T-helper 9 cell (primary cell): ENCODE measurements at regions not wholly inside any gene's neighbourhood (a gene's known extent, or its start where the extent isn't known, plus 50 kb on each side); places are given as distances from the start of the nearest gene placed in this dataset.

Experiments
- DNase-seq: peaks from one replicate; pipeline ENCODE4 v3.0.0-alpha.2; 2020

GRCh38 chr6:87847135-87847829, 145.2 kb upstream of the AKIRIN2 start:
- DNase-seq = no peak

GRCh38 chr6:87846434-87846833, 144.4 kb upstream of the AKIRIN2 start:
- no peak for DNase-seq

DNA sequence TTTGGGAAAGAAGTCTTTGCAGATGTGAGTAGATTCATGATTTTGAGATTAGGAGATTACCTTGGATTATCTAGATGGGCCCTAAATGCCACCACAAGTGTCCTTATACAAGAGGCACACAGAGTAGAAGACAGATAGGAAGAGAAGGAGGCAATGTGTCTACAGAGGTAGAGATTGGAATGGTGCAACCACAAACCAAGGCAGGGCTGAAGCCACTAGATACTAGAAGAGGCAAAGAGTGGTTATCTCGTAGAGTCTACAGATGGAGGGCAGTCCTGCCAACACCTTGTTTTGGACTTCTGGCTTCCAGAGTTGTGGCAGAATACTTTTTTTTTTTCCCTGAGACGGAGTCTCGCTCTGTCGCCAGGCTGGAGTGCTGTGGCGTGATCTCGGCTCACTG, 138.3 kb upstream of the AKIRIN2 start:
- no peak for DNase-seq

DNA sequence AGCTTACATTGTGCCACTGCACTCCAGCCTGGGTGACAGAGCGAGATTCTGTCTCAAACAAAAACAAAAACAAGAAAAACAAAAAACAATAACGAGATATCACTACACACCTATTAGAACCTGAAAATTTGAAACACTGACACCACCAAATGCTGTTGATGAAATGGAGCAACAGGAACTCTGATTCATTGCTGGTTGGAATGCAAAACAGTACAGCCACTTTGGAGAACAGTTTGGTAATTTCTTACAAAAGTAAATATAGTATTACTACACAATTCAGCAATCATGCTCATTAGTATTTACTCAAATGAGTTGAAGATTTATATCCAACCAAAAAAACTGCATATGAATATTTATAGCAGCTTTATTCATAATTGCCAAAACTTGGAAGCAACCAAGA, 135.8 kb upstream of the AKIRIN2 start:
- no peak for DNase-seq

GRCh38 chr6:87837444-87837843, 135.4 kb upstream of the AKIRIN2 start:
- DNase-seq = no peak

DNA sequence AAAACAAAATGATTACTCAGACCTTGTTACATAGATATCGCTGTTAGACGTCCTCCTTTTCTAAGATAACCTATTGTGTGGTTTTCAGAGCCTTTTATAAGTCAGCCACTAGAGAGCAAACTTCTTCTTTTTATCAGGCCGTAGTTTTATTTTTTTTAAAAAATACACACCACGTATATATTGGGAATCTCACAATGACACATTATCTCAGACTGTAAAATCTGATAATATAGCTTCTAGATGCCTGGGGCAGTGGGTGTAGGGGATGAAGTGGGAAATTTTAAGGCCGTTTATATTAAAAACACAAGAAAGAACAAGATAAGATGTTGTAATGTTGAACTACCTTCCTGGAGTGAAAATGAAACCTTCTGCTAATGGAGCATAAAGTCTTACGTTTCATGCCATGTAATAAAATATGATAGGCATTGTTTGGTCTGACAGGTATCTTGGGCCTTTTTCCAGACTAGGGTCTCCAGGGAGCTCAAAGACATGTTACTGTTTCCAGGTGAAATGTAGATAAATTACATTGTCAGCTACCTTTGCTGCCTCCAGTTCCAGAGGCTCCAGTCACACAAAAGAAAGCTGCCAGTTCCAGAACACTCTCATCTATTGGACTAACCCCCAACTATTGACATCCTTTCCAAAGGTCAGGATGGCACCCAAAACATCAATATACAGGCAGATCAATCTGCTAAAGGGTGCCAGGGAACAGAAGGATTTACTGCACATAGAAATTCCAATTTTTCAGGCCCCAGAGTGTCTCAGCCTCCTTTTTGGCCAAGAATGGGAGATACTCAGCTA, 130.2 kb upstream of the AKIRIN2 start:
- DNase-seq = no peak

GRCh38 chr6:87830907-87831306, 128.9 kb upstream of the AKIRIN2 start:
- no peak for DNase-seq

DNA sequence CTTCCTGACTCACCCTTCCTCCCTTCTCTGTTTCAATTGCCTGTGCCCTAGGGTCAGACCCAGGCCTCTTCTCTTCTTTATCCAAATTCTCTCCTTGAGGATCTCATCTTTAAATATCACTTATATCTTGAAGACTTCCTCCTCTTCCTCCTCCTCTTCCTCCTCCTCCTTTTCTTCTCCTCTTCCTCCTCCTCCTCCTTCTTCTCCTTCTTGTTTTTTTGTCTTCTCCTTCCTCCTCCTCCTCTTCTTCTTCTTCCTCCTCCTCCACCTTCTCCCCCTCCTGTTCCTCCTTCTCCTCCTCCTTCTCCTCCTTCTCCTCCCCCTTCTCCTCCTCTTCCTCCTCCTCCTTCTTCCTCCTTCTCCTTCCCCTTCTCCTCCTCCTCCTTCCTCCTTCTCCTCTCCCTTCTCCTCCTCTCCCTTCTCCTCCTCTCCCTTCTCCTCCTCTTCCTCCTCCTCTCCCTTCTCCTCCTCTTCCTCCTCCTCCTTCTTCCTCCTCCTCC, 127.6 kb upstream of the AKIRIN2 start:
- DNase-seq = no peak

GRCh38 chr6:87828044-87828443, 126.0 kb upstream of the AKIRIN2 start:
- no peak for DNase-seq

- no peak for DNase-seq
These were observed 125.3 kb upstream of the AKIRIN2 start for GRCh38 chr6:87827346-87827745.

- DNase-seq = no peak
These were observed 124.4 kb upstream of the AKIRIN2 start for GRCh38 chr6:87826424-87826823.

DNA sequence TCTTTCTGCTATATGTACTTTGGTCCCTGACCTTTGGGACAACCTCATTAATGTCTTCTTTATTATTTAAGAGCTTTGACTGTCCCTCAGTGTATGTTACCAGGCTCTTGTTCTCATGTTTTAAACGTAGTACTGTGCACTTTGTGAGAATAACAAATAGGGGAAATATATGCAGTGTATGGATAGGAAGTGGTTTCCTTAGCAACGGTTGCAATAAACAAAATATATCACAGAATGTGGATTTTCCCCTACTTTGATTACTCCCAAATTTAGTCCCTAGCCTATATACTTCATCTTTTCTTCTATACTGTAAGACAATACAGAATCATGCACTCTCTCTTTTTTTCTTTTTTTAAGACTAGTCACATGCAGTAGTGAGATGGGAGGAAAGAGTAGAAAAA, 123.8 kb upstream of the AKIRIN2 start:
- no peak for DNase-seq

DNA sequence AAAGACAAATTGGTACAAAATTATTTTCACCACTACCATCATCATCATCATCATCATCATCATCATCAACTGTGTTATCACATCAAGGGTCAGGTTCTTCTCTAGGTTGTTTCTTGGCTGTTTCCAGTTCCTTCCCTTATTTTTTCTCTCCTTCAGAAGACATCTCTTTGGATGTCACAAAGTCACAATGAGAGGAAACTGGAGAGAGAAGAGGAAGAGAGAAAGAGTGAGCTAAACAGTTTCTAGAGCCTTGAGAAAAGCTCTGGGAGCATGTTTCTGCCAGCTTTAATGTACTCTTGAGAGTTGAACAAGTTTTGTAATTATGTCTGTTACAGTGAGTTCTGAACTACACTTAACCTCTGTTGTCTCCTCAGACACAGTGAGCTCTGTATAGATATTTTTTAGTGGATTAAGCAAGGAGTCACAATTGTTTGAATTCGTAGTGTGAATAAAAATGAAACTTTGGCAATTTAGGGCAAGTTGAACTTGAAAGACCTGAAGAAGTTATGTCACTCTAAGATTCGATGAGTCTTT, 123.0 kb upstream of the AKIRIN2 start:
- DNase-seq = no peak

GRCh38 chr6:87822011-87822410, 120.0 kb upstream of the AKIRIN2 start:
- DNase-seq = no peak

DNA sequence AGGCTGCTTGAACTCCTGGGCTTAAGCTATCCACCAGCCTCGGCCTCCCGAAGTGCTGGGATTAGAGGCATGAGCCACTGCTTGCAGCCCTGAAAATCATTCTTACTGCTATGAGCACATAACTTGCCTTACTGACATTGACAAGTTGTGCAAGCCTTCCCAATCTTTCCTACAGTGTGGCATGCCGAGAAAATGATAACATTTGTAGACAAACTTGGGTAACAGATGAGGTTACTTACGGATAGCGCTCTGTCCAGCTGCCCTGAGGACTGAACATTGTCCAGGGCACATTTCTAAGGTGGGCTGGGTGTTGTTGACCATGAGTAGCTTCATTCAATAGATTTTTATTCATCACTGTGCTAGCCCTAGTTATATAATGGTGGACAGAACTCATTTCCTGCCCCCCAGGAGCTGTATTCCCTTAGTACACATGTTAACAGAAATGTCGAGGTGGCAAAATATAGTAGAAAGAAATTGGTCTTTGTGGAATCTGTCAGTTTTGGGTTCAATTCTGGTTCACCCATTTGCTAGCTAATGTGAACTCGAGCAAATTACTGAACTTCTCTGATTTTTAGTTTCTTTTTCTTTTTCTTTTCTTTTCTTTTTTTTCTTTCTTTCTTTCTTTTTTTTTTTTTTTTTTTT, 118.4 kb upstream of the AKIRIN2 start:
- DNase-seq = no peak

- DNase-seq = no peak
These were observed 115.2 kb upstream of the AKIRIN2 start for GRCh38 chr6:87817183-87817582.

- DNase-seq = no peak
These were observed 113.4 kb upstream of the AKIRIN2 start for GRCh38 chr6:87815449-87815848.

DNA sequence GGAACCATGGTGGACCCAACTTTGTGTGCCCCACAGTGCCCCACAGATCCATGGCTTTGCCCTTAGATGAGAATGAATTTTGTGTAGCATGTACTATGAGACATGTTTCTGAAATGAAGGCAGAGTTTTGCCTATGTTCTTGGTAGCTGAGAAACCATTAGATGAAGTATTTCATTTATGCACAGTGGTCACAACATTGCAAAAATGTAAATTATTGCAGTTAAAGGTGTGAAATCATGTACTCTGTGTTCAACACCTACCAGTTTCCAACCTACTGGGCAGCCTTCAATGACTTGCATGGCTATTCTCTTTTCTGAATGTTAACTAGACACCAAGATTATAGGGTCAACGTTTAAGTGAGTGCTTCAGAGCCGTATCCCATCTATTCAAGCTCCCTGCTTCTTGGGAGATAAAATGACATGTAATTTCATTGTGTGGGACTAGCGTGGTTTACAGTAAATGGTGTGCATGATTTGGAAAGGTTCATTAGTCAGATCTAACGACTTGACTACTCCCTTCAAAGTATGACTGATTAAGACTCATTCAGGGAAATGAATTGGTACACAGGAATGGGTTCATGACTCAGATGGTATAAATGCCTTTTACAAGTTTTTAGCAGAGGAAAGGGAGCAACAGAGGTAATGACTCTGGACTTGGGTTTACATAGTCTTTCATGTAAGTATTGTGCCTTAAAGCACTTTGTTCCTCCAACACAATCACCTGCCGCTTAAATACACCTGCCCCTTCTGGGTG, 106.1 kb upstream of the AKIRIN2 start:
- no peak for DNase-seq

DNA sequence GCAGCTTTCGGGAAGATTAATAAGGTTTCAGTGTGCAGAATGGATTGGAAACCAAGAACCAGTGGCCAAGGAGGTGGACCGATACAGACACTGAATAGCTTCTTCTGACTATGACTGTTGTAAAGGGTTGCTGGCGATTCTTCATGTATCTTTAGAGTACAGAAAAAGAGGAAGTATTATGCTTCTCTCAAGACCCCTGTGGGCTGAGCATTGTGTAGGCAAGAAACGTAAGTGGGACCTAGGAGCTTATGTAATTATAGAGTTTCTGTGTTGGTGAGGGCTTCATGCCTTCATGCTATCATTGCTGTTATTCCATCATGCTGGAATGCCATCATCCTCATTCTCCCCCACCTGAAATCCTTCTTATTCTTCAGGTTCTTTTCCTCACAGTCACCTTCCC, 105.4 kb upstream of the AKIRIN2 start:
- no peak for DNase-seq

DNA sequence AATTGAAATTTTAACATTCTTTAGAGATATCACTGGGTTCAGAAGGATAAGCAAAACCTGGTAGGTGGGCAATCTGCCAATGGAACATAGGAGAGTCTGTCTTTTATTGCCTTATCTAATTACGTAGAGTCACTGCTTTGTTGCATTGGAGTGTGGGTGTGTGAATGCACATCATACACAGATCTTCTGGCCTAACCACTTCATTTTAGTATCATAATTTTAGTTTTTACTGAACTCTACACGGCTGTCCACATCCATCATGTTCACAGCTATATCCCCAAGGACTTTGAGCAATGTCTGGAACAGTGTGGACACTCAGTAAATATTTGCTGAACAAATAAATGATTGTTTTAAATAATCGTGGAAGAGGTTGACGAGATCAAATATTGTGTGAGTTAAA, 104.6 kb upstream of the AKIRIN2 start:
- no peak for DNase-seq

DNA sequence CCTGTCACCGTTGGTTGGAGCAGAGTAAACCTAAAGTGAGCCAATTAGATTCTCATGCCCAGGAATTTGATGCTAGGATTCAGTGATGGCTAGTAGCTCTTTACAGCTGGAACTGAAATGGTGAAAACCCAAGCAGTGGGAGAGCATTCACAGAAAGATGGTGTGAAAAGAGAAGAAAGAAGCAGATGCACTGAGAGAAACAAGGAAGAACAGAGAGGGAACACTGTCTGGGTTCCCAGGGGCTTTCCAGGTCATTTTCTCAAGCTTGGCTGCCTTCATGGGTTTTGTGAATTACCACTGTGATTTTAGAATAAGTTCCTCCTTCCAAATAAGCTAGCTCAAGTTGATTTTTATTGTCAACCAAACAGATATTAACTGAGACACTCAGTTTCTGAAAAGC, 104.1 kb upstream of the AKIRIN2 start:
- no peak for DNase-seq

GRCh38 chr6:87803791-87804190, 101.8 kb upstream of the AKIRIN2 start:
- DNase-seq = no peak

DNA sequence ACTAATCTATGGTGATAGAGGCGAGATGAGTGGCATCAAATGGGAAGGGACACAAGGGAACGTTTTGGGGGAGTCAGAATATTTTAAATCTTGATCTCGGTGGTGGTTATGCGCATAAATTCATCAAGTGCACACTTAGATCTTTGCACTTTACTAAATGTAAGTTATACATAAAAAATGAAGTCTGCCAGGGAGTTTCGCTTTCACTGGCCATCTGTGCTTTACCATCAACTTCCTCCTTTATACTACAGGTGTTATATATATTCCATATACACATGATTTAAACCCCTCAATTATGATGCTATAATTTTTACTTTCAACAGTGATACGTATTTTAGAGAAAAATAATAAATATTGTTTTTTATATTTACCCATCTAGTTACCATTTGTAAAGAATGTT, 97.6 kb upstream of the AKIRIN2 start:
- no peak for DNase-seq
